ENCODE measurements at regions not wholly inside any gene's neighbourhood (a gene's known extent, or its start where the extent isn't known, plus 50 kb on each side); places are given as distances from the start of the nearest gene placed in this dataset.

- Histone ChIP-seq H3K27ac (no peak overlapping the region), H3K4me3 (ENCODE audit: low read depth, low read length) (no peak overlapping the region), H3K36me3 (no peaks in the 10 kb centered on the region), H3K9me3 (ENCODE audit: severe bottlenecking) (no peaks in the 10 kb centered on the region), H3K27me3 (ENCODE audit: insufficient read depth, low read depth, severe bottlenecking) (peaks cover 29% of the 10 kb centered on the region)
- no peak for DNase-seq
- no peak for TF ChIP-seq CTCF (IDR thresholded peaks at IDR 0.05; ENCODE audit: low read depth, low read length)
These were observed 179.6 kb downstream of the DRD1 start for GRCh38 chr5:175264406-175264805.

GRCh38 chr5:175263776-175264175, 180.2 kb downstream of the DRD1 start:
- no peak for TF ChIP-seq CTCF (IDR thresholded peaks at IDR 0.05; ENCODE audit: low read depth, low read length)
- Histone ChIP-seq H3K9me3 (ENCODE audit: severe bottlenecking) (no peaks in the 10 kb centered on the region), H3K4me3 (ENCODE audit: low read depth, low read length) (no peak overlapping the region), H3K36me3 (no peaks in the 10 kb centered on the region), H3K27me3 (ENCODE audit: insufficient read depth, low read depth, severe bottlenecking) (peaks cover 31% of the 10 kb centered on the region), H3K27ac (no peak overlapping the region)
- DNase-seq, result no peak

GRCh38 chr5:175261526-175261925, 182.5 kb downstream of the DRD1 start:
- H3K27me3 ChIP-seq (ENCODE audit: insufficient read depth, low read depth, severe bottlenecking), result peaks cover 38% of the 10 kb centered on the region
- H3K27ac ChIP-seq, result no peak overlapping the region
- H3K4me3 ChIP-seq (ENCODE audit: low read depth, low read length), result no peak overlapping the region
- no peak for TF ChIP-seq CTCF (IDR thresholded peaks at IDR 0.05; ENCODE audit: low read depth, low read length)
- no peaks in the 10 kb centered on the region for H3K36me3 ChIP-seq
- DNase-seq, result no peak
- H3K9me3 ChIP-seq (ENCODE audit: severe bottlenecking), result no peaks in the 10 kb centered on the region

GRCh38 chr5:175261037-175261436, 182.9 kb downstream of the DRD1 start:
- H3K27ac ChIP-seq, result no peak overlapping the region
- DNase-seq, result no peak
- H3K9me3 ChIP-seq (ENCODE audit: severe bottlenecking), result no peaks in the 10 kb centered on the region
- TF ChIP-seq CTCF (IDR thresholded peaks at IDR 0.05; ENCODE audit: low read depth, low read length), result no peak
- H3K27me3 ChIP-seq (ENCODE audit: insufficient read depth, low read depth, severe bottlenecking), result peaks cover 40% of the 10 kb centered on the region
- no peaks in the 10 kb centered on the region for H3K36me3 ChIP-seq
- no peak overlapping the region for H3K4me3 ChIP-seq (ENCODE audit: low read depth, low read length)

- H3K36me3 ChIP-seq, result no peaks in the 10 kb centered on the region
- TF ChIP-seq CTCF (IDR thresholded peaks at IDR 0.05; ENCODE audit: low read depth, low read length), result no peak
- H3K4me3 ChIP-seq (ENCODE audit: low read depth, low read length), result no peak overlapping the region
- no peak for DNase-seq
- no peaks in the 10 kb centered on the region for H3K9me3 ChIP-seq (ENCODE audit: severe bottlenecking)
- no peak overlapping the region for H3K27ac ChIP-seq
- H3K27me3 ChIP-seq (ENCODE audit: insufficient read depth, low read depth, severe bottlenecking), result peaks cover 64% of the 10 kb centered on the region
These were observed 186.2 kb downstream of the DRD1 start for GRCh38 chr5:175257847-175258194.

GRCh38 chr5:175257128-175257846, 186.7 kb downstream of the DRD1 start:
- H3K9me3 ChIP-seq (ENCODE audit: severe bottlenecking), result no peaks in the 10 kb centered on the region
- H3K27me3 ChIP-seq (ENCODE audit: insufficient read depth, low read depth, severe bottlenecking), result peaks cover 70% of the 10 kb centered on the region
- H3K4me3 ChIP-seq (ENCODE audit: low read depth, low read length), result no peak overlapping the region
- no peak for TF ChIP-seq CTCF (IDR thresholded peaks at IDR 0.05; ENCODE audit: low read depth, low read length)
- H3K36me3 ChIP-seq, result no peaks in the 10 kb centered on the region
- DNase-seq, result no peak
- H3K27ac ChIP-seq, result no peak overlapping the region
